Renal cortical epithelial cell (primary cell): ENCODE measurements at regions not wholly inside any gene's neighbourhood (a gene's known extent, or its start where the extent isn't known, plus 50 kb on each side); places are given as distances from the start of the nearest gene placed in this dataset.
"Not testable (repeated sequence)": the region's sequence is repeated elsewhere in the genome, so short reads cannot be mapped to it uniquely, and the experiment has no call there.

Experiments used
- DNase-seq: peaks from one replicate; pipeline ENCODE4 v3.0.0-alpha.2; 2011; ENCODE audit warnings: low read depth

- no peak for DNase-seq
Measured at GRCh38 chr11:8772571-8773519, 90.3 kb downstream of the RPL27A start.

GRCh38 chr11:8773916-8774539 is 91.4 kb downstream of the RPL27A start:
- DNase-seq, result no peak

GRCh38 chr11:8774916-8775315 is 92.3 kb downstream of the RPL27A start:
- not testable (repeated sequence) for DNase-seq

GRCh38 chr11:8775332-8775731 is 92.7 kb downstream of the RPL27A start:
- DNase-seq, result no peak

- no peak for DNase-seq
Measured at GRCh38 chr11:8775734-8776133, 93.1 kb downstream of the RPL27A start.

GRCh38 chr11:8776209-8776608 is 93.6 kb downstream of the RPL27A start:
- no peak for DNase-seq

- peak; percentile 58 for DNase-seq
Measured at GRCh38 chr11:8777907-8778767, 95.5 kb downstream of the RPL27A start.

GRCh38 chr11:8779107-8779506 is 96.5 kb downstream of the RPL27A start:
- no peak for DNase-seq

- DNase-seq, result no peak
Measured at GRCh38 chr11:8779732-8780131, 97.1 kb downstream of the RPL27A start.

- DNase-seq, result no peak
Measured at GRCh38 chr11:8784954-8785353, 102.4 kb downstream of the RPL27A start.

GRCh38 chr11:8785457-8785856 is 102.9 kb downstream of the RPL27A start:
- no peak for DNase-seq

GRCh38 chr11:8785998-8786397 is 103.4 kb downstream of the RPL27A start:
- DNase-seq, result no peak

- no peak for DNase-seq
Measured at GRCh38 chr11:8786933-8787332, 104.3 kb downstream of the RPL27A start.

- no peak for DNase-seq
Measured at GRCh38 chr11:8787372-8787771, 104.8 kb downstream of the RPL27A start.

- no peak for DNase-seq
Measured at GRCh38 chr11:8788616-8789015, 106.0 kb downstream of the RPL27A start.

- no peak for DNase-seq
Measured at GRCh38 chr11:8789864-8790263, 107.3 kb downstream of the RPL27A start.

- DNase-seq, result no peak
Measured at GRCh38 chr11:8790968-8791367, 108.4 kb downstream of the RPL27A start.

- DNase-seq, result no peak
Measured at GRCh38 chr11:8792710-8793109, 110.1 kb downstream of the RPL27A start.

GRCh38 chr11:8793114-8793777 is 110.7 kb downstream of the RPL27A start:
- DNase-seq, result no peak

GRCh38 chr11:8794126-8794525 is 111.5 kb downstream of the RPL27A start:
- no peak for DNase-seq

- no peak for DNase-seq
Measured at GRCh38 chr11:8794677-8795103, 112.1 kb downstream of the RPL27A start.

- DNase-seq, result no peak
Measured at GRCh38 chr11:8796941-8797340, 114.0 kb upstream of the AKIP1 start.
